ENCODE measurements at regions not wholly inside any gene's neighbourhood (a gene's known extent, or its start where the extent isn't known, plus 50 kb on each side); places are given as distances from the start of the nearest gene placed in this dataset.

GRCh38 chr19:27777726-27778125 is 1435.2 kb downstream of the UQCRFS1 start:
- no peak for DNase-seq

GRCh38 chr19:27777242-27777641 is 1435.7 kb downstream of the UQCRFS1 start:
- DNase-seq, result no peak

- DNase-seq, result no peak
These were observed 1436.4 kb downstream of the UQCRFS1 start for GRCh38 chr19:27776524-27776923.

DNA sequence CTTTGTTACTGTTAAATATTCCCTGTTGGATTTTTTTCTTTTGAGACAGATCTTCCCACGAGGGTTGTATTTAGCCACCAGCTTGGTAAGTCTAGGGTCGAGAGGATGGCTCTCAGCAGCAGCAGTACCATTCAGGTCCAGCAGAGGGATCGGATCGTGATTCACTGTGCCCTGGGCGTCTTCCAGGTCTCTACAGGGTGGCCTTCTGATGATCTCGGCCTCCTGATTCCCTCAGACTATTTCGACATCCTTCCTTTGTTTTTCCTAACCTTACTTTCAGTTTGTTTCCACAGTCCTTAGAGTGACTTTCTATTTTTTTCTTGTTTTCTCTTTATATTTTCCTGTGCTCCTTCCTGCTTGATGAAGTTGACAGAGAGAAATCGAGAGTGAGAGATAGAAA is 1436.9 kb downstream of the UQCRFS1 start:
- no peak for DNase-seq

DNA sequence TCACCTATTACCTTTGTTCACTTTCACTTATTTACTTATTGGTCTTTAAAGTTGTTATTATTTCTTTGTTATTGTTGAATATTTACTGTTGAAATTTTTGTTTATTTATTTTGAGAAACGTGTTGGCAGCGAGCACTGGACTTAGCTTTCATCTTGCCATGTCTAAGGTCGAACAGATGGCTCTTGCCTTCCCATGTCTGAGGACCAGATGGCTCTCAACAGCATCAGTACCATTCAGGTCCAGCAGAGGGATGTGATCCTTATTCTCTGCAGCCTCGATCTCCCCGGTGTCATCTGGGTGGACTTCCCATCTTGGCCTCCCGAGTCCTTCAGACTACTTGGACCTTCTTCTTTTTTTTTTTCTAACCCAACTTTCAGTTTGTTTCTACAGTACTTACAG is 1437.6 kb downstream of the UQCRFS1 start:
- no peak for DNase-seq

GRCh38 chr19:27774827-27775226 is 1438.1 kb downstream of the UQCRFS1 start:
- DNase-seq, result no peak

DNA sequence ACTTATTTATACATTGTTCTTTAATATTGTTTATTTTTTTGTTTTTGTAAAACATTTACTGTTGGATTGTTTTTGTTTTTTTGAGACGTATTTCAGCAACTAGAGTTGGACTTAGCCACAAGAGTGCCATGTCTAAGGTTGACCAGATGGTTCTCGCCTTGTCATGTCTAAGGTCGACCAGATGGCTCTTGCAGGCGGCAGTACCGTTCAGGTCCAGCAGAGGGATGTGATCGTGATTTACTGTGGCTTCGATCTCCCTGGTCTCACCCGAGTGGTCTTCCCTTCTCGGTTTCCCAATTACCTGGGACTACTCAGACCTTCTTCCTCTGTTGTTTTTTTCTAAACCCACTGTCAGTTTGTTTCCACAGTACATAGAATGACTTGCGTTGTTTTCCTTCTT is 1438.6 kb downstream of the UQCRFS1 start:
- DNase-seq, result no peak

DNA sequence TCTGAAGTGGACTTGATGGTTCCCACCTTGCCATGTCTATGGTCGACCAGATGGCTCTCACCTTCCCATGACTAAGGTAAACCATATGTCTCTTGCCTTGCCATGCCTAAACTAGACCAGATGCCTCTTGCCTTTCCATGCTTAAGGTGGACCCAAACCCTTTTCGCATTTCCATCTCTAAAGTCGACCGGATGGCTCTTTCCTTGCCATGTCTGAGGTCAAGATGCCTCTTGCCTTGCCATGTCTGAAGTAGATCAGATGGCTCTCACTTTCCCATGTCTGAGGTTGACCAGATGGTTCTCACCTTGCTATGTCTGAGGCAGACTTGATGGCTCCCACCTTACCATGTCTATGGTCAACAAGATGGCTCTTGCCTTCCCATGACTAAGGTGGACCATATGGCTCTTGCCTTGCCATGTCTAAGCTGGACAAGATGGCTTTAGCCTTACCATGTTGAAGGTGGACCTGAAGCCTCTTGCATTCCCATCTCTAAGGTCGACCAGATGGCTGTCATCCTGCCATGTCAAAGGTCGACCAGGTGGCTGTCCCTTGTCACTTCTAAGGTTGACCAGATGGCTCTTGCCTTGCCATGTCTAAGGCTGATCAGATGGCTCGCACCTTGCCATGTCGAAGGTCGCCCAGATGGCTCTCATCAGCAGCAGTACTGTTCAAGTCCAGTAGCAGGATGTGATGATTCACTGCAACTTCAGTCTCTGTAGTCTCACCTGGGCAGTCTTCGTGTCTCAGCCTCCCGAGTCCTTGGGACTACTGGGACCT is 1439.4 kb downstream of the UQCRFS1 start:
- DNase-seq, result no peak

GRCh38 chr19:27772059-27772458 is 1440.9 kb downstream of the UQCRFS1 start:
- no peak for DNase-seq

- no peak for DNase-seq
These were observed 1442.9 kb downstream of the UQCRFS1 start for GRCh38 chr19:27770095-27770494.

GRCh38 chr19:27767234-27767633 is 1445.7 kb downstream of the UQCRFS1 start:
- DNase-seq, result no peak

DNA sequence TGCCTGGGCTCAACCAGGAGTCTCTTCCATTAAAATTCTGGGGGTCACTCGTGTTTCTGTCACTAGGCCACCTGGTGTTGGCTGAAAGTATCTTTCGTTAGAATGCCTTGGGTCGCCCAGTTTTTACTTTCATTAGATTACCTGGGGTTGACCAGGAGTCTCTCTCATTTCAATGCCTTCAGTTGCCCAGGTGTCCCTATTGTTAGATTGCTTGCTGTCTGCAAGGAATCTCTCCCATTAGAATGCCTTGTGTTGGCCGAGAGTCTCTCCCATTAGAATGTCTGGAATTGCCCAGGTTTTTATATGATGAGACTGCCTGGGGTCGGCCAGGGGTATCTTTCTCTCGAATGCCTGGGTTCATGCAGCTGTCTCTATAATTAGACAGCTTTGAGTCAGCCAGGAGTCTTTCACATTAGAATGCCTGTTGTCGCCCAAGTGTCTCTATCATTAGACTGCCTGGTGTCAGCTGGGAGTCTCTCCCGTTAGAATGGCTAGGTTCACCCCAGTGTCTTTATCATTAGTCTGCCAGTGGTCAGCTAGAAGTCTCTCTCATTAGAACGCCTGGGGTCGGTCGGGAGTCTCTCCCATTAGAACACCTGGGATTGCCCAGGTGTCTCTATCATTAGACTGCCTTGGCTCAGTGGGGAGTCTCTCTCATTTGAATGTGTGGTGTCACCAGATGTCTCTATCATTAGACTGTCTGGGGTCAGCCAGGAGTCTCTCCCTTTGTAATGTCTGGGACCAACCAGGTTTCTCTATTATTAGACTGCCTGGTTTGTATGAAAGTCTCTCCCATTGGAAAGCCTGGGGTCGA is 1446.8 kb downstream of the UQCRFS1 start:
- no peak for DNase-seq

DNA sequence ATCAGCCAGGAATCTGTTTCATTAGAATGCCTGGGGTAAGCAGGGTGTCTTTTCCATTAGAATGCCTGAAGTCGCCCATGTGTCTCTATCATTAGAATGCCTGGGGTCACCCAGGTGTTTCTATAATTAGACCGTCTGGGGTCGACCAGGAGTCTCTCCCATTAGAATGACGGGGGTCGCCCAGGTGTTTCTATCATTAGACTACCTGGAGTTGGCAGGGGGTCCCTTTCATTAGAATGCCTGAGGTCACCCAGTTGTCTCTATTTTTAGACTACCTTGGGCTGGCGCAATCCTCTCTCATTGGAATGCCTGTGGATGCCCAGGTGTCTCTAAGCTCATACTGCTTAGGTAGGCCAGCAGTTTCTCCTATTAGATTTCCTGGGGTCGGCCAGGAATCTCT is 1447.6 kb downstream of the UQCRFS1 start:
- DNase-seq, result no peak

DNA sequence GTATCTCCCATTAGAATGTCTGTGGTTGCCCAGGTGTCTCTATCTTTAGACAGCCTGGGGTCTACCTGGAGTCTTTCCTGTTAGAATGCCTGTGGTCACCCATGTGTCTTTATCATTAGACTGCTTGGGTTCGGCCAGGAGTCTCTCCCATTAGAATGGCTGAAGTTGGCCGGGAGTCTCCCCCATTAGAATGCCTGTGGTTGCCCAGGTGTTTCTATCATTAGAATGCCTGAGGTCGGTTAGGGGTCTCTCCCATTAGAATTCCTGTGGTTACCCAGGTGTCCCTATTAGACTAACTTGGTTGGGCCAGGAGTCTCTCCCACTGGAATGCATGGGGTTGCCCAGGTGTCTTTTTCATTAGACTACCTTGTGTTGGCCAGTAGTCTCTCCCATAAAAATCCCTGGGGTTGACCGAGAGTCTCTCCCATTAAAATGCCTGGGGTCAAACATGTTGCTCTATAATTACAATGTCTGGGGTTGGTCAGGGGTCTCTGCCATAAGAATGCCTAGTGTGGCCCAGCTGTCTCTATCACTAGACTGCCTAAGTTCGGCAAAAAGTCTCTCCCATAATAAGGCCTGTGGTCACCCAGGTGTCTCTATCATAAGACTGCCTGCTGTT is 1448.7 kb downstream of the UQCRFS1 start:
- DNase-seq, result no peak

GRCh38 chr19:27762933-27763332 is 1450.0 kb downstream of the UQCRFS1 start:
- DNase-seq, result no peak

DNA sequence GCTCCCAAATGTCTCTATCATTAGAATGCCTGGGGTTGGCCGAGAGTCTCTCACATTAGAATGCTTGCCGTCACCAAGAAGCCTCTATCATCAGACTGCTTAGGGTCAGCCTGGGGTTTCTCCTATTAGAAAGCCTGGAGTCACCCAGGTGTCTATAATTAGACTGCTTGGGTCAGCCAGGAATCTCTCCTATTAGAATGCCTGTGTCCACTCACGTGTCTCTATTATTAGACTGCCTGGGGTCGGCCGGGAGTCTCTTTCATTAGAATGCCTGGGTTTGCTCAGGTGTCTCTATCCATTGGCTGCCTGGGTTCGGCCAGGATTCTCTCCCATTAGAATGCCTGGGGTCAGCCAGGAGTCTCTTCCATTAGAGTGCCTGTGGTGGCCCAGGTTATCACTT is 1453.1 kb downstream of the UQCRFS1 start:
- no peak for DNase-seq

- DNase-seq, result no peak
These were observed 1454.1 kb downstream of the UQCRFS1 start for GRCh38 chr19:27758626-27759505.

DNA sequence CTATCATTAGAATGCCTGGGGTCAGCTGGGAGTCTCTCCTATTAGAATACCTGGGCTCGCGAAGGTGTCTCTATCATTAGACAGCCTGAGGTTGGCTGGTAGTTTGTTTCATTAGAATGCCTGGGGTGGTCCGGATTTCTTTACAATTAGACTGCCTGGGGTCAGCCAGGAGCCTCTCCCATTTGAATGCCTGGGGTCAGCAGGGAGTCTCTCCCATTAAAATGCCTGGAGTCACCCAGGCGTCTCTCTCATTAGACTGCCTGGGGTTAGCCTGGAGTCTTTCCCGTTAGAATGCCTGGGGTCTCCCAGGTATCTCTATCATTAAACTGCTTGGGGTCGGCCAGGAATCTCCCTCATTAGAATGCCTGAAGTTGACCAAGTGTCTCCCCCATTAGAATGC is 1458.3 kb downstream of the UQCRFS1 start:
- no peak for DNase-seq

GRCh38 chr19:27753622-27754021 is 1459.3 kb downstream of the UQCRFS1 start:
- DNase-seq, result no peak

- no peak for DNase-seq
These were observed 1460.3 kb downstream of the UQCRFS1 start for GRCh38 chr19:27752530-27753184.

- no peak for DNase-seq
These were observed 1461.9 kb downstream of the UQCRFS1 start for GRCh38 chr19:27751044-27751391.

DNA sequence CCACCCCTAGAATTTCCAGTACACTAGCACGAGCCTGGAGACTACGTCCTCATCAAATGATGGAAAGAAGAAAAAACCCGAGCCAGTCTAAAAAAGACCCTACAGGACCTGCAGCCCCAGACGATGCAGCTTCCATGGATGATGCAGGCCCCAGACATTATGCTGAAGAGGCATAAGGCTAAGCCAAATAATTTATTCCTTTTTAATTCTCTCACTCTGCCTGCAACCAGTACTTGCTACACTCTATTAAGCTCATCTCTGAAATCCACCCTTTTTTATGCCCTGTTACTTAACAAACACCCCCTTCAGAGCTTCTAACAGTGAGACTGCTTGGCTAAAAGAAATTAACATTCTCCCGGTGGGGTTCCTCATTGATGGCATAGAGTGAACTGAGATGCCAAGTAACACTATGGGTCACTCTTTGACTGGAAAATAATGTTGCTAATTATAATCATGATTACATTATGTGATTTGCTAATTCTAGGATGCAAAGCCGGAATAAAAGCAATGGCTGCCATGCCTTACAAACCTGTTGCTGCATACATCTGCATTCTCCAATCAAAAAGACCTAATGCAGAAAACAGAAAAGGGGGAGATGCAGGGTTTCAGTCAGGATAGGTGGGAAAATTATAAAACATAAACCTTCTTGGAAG is 1462.4 kb downstream of the UQCRFS1 start:
- no peak for DNase-seq
